ENCODE measurements at regions not wholly inside any gene's neighbourhood (a gene's known extent, or its start where the extent isn't known, plus 50 kb on each side); places are given as distances from the start of the nearest gene placed in this dataset.

DNA sequence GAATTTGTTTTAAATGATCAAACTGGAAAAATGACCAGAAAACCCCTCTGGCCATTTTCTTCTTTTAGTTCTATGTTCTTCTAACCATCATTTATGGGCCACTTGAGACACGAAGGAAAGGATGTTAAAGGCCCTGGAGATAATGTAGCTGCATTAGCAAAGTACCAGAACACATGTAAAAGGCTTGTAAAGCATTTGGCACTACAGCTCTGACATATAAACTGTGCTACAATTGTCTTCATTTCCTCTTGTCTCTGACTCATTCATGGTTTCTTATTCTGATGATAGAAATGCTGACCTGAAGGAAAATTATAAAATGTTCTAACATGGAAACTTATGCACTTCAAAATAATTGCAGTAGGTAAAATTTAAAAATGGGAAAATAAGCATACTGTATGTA is 388.7 kb downstream of the FAT4 start:
- no peak for DNase-seq

DNA sequence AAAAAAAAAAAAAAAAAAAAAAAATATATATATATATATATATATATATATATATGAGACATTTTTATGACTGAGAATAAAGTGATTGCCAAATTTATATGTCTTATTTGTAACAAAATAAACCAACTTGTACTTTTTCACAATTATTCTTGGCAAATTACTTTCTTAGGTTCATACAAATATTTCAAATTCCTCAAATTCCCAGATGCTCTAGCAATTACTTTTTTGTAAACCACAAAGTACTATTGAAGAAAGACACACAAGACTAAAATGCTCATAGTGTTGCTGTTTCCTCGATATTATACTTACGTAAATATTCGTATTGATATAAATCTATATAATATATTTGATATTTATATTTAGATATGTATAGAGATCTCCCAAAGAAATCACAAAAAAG is 390.0 kb downstream of the FAT4 start:
- no peak for DNase-seq

GRCh38 chr4:125705681-125706080 is 390.9 kb downstream of the FAT4 start:
- no peak for DNase-seq

- DNase-seq, result no peak
Observed at GRCh38 chr4:125707397-125707796, 392.6 kb downstream of the FAT4 start.

DNA sequence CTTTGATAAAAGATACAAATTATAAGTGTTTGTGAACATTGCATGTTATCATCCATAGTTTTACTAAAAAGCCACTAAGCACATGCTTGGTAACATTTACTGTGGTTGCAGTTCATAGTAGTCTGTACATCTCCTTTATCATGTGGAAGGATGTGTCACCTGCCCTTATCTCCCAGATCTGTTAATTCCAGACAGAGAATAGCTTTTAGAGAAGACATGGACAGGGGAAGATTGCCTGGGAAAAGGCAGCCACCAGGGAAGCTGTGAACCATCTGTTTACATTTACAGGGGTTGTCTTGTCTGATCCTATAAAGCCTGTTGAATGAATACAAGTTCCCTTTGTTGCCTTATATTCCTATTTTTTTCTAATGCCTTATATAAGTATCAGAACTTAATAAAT is 396.0 kb downstream of the FAT4 start:
- DNase-seq, result peak; percentile 92

DNA sequence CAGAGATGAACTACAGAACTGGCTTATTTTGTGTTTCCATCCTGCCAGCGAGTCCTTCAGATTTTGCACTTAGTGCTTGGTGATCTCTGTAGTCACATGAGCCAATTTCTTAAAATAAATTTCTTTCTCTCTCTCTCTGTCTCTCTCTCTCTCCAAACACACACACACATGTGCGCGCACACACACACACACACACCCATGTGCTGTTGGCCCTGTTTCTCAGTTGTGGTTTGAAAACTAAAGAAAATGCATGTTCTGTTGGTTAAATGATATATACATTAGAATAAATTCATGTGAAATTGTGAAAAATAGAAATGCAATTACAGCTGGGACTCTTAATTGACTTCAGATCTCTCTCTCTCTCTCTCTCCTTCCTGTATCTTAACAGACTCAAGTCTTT is 399.3 kb downstream of the FAT4 start:
- no peak for DNase-seq

- DNase-seq, result no peak
Observed at GRCh38 chr4:125714845-125715244, 400.1 kb downstream of the FAT4 start.

- DNase-seq, result no peak
Observed at GRCh38 chr4:125719987-125720386, 405.2 kb downstream of the FAT4 start.

DNA sequence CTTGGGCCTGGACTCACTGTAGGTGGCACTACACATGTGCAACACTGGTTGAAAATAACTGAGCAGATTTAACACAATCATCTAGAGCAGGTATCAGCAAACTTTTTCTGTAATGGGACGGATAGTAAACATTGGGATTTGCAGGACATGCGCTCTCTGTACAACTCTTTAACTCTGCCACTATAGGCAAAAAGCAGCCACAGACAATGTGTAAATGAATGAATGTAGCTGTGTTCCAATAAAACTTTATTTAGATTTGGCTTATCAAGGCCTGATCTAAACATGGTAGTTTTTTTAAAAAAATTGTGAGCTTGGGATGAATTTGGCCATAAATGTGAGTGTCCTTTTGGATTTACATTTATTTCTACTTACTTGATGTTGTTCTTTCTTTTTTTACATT is 407.3 kb downstream of the FAT4 start:
- no peak for DNase-seq

GRCh38 chr4:125725957-125726525 is 411.3 kb downstream of the FAT4 start:
- no peak for DNase-seq

- DNase-seq, result no peak
Observed at GRCh38 chr4:125727931-125728330, 413.2 kb downstream of the FAT4 start.

- DNase-seq, result peak; percentile 93
Observed at GRCh38 chr4:125728568-125728967, 413.8 kb downstream of the FAT4 start.

DNA sequence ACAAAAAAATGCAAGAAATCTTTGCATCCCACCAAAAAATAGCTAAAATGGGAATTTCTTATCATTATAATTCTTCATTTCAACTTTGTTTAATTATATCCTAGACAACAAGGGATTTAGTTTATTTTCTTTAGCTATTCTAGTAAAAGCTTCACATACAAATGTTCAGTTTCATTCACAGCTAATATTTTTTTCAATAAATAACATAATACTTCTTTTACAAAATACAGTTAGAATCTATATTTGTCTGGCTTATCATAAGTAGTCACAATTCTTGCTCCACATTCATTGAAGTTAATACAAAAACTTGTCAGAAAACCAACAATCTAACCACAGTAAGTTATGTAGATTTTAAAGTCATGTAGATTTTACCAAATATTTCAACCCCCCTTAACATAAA is 414.4 kb downstream of the FAT4 start:
- DNase-seq, result no peak

- no peak for DNase-seq
Observed at GRCh38 chr4:125732632-125733031, 417.9 kb downstream of the FAT4 start.

DNA sequence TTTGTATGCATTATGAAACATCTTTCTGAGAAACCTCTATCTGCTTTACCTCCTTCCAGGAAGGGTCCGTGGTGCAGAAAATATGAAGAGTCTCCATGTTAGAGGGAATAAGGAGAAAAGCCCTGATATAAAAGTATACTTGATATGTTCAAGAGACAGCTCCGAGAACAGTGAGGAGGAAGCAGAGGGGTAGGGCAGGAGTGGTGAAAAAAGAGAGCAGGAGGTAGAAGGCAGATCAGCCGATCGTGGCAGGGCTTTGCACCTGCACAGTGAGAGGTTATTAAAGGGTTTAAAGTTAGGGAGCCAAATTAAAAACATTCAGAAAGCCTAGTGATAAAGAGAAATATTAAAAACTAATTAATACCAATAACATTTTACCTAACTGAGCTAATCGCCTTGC is 419.7 kb downstream of the FAT4 start:
- DNase-seq, result no peak

DNA sequence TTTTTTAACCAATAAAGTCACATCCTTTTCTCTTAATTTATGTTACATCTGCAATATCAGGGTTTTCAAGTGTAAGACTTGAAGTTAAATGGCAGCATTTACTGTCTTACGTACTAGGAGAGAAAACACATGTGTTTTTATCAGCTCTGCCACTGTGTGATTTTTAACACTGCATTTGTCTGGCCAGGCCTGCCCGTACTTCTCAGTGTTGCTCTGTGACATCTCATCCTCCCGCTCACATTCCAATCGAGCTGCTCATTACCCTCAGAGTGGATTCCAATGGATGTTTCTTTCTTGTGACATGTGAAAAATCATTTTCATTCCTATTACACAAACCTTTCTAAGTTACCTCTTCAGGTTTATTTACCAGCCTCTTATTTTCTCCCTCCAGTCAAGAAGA is 420.3 kb downstream of the FAT4 start:
- peak; percentile 92 for DNase-seq

- DNase-seq, result no peak
Observed at GRCh38 chr4:125736057-125736456, 421.3 kb downstream of the FAT4 start.

GRCh38 chr4:125739760-125740159 is 425.0 kb downstream of the FAT4 start:
- DNase-seq, result no peak

DNA sequence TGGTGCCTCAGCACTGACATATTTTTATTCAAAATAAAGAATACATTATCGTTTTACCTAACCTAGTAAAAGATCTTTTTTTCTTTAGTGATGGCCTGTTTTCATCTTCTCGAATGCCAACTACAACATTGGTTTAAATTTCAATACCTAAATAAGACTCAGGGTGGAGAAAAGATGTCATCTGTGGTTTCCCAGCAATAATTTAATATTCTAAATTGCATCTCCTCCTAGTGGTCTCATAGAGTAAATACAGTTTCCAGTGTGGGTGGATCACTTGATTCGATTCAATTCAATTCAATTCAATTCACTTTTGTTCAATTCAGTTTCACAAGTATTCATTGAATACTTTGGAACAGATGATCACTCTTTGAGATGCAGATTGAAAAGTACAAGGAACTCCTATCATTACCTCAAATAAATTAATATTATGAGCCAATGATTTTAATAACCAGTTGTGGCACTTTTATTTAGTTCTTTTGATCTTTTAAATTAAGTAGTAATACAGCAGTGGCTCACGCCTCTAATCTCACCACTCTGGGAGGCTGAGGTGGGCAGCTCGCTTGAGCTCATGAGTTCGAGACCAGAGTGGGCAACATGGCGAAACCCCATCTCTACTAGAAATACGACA is 427.2 kb downstream of the FAT4 start:
- DNase-seq, result no peak

- DNase-seq, result no peak
Observed at GRCh38 chr4:125744891-125745364, 430.2 kb downstream of the FAT4 start.

DNA sequence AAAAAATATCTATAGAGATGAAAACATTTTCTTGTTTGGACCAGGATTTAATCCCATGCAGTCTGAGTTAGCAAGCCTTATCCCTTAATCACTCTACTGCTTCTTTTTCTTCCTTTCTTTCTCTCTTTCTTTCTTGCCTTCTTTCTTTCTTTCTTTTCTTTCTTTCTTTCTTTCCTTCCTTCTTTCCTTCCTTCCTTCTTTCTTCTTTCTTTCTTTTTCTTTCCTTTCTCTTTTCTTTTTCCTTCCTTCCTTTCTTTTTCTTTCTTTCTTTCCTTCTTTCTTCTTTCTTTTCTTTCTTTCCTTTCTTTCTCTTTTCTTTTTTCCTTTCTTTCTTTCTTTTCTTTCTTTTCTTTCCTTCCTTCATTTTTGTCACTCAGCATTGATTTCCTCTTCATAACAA is 434.6 kb downstream of the FAT4 start:
- DNase-seq, result no peak

- DNase-seq, result no peak
Observed at GRCh38 chr4:125750399-125750798, 435.6 kb downstream of the FAT4 start.

DNA sequence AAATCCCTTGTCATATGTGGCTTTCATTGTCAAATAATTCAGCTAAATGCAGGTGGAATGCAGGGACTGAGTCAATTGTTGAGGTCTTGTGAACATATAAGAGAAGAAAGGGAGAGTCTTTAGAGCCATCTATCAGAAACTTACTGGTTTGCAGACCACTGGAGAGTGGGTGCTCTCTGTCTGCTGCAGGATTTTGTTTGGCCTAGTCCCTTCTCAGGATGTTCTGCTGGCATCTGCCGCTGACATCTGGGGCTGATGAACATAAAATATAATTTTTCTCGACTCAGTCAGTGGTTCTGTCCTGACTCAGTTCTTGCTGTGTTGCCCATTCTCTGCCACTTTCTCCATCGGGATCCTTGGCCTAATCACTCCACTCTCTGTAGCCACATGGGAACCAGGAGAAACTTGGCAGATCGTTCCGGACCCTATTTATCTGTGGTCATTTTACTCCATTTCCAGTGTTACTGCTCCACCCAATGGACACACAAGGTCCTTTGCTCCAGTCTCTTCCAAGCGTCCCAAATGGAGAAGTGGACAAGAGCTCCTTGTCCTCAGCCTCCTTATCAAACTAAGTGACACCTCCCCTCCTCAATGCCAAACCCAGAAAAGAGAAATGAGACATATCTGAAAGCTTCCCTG is 436.2 kb downstream of the FAT4 start:
- DNase-seq, result peak; percentile 71

- DNase-seq, result no peak
Observed at GRCh38 chr4:125758438-125758837, 443.7 kb downstream of the FAT4 start.
